ENCODE measurements at regions not wholly inside any gene's neighbourhood (a gene's known extent, or its start where the extent isn't known, plus 50 kb on each side); places are given as distances from the start of the nearest gene placed in this dataset.

GRCh38 chr13:46951516-46951915 lies 54.7 kb upstream of the HTR2A start:
- TF ChIP-seq CTCF (optimal IDR thresholded peaks at IDR 0.05 in 1 of 3, IDR thresholded peaks at IDR 0.05 in 1 of 3, conservative IDR thresholded peaks at IDR 0.05 in 1 of 3; ENCODE audit: extremely low read depth in 1 of 3, insufficient read depth in 2 of 3, low read length in 3 of 3): no peak
- no peak for TF ChIP-seq EZH2 (IDR thresholded peaks at IDR 0.05; ENCODE audit: low read length)
